Activated CD8-positive, alpha-beta memory T cell treated with anti-CD3 and anti-CD28 coated beads, Interleukin-2, amount 50 U/mL, for 4 hours (primary cell): ENCODE measurements at regions not wholly inside any gene's neighbourhood (a gene's known extent, or its start where the extent isn't known, plus 50 kb on each side); places are given as distances from the start of the nearest gene placed in this dataset.

ENCODE experiments used
- DNase-seq: peaks from one replicate; pipeline ENCODE4 v3.0.0-alpha.2; 2020

DNA sequence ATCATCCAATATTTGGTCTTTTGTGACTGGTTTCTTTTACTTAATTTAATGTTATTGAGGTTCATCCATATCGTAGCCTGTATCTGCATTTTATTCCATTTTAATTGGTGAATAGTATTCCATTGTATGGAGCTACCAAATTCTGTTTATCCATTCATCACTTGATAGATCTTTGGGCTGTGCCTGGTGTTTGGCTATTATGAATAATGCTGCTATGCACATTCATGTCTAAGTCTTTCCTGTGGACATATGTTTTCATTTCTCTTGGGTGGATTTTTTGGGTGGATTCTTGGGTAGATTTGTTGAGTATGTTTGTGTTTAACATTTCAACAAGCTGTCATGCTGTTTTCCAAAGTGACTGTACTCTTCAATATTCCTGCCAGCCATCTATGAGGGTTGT lies 52.5 kb upstream of the NEDD4L start:
- DNase-seq: no peak

DNA sequence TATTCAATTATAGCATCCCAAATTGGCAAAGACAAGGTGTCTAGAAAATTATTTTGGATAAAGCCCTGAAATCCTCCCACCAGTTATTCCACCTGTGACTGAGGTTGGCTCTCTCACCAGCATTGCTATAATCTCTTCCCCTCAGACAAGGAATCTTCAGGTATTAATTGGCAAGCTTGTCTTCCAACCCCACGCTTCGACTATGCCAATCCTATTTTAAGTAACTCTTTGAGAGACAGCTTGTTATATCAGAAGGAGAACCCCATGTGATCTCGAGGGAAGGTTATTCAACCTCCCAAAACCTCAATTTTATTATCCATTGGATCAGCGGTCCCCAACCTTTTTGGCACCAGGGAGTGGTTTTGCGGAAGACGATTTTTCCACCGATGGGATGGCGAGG lies 54.5 kb upstream of the NEDD4L start:
- DNase-seq: no peak

DNA sequence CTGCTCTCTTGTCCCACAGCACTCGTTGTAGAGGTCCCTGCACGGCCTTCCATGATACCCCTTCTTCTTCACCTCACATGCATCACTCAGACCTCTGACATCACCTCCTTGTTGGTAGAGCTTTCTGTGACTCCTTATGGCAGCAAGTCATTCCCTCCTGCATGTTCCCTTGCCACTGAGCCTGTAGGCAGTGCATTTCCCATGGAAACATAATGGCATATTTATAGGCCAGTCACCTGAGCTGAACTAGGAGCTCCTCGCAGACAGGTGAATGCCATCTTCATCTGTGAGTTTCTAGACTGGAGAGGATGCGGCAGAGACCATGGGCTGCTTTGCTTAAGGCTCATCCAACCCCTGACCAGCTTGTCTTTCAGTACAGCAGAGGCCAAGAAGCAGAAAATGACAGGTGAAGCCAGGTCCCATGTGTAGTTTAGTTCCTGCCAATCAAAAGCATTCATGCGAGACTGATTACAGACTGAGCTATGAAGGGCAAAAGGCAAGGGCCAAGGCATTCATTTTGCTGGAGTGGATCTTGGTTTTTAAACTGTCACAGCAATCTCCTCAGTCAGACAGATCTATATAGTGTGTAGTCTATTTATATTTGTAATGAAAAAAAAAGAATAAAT lies 59.4 kb upstream of the NEDD4L start:
- DNase-seq: no peak

DNA sequence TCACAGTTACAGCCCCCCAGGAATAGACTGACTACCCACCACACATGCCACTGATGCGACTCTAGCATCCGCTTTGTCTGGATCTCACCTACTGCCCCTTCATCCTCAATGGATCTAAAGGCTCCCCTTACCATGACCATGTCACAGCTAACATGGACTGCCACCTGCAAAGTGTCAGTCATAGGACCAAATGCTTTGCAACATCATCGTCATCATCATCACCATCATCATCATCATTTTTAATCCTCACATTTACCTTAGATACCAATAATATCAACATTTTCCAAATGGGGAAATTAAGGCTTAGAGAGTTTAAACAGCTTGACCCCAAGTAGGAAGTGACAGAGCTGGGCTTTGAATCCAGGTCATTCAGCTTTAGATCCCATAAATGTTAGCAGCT lies 60.1 kb upstream of the NEDD4L start:
- DNase-seq: no peak

DNA sequence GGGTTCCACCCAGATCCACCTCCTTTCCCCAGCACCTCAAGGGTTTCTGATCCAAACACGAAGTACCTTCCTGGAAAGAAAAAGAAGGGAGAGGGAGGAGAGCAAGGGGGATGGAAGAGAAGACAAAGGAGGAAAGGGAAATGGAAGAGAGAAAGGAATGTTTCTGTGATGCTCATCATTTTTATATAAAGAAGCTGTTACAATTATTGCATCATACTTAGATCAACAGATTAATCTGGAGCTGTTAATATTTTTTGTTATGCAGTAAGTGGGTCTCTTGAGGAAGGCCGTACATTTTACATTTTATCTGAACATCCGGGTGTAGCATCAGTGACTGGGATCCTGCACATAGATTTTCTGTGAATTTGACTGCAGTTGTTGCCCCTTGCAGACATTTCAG lies 60.6 kb upstream of the NEDD4L start:
- no peak for DNase-seq

DNA sequence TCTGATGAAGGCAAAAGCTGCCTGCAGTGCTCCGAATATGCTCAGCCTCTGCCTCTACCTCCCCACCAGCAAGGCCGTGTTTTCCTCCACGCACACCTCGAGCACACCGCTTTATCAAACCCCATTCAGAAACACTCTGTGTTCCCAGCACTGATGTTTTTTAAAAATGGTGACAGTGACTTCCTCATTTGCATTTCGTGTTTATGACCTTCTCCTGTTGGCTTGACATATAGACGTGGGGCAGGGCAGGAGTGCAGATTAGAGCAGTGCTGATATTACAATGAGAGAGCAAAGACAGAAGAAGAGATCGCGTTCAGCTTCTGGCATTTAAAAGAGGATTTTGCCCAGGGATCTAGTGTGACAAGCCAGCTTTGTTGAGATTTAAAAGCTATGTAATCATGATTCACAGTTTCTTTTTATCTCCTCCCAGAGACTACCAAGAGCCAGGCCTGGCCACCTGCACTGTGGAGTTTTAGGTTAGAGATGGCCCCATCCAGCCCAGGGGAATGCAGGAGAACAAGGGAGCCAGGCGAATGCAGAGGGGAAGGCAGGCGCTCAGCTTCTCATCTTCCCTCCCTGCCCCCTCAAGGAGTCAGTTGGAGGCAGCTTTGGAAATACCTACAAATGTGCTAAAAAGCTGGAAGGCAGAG lies 61.5 kb upstream of the NEDD4L start:
- no peak for DNase-seq

DNA sequence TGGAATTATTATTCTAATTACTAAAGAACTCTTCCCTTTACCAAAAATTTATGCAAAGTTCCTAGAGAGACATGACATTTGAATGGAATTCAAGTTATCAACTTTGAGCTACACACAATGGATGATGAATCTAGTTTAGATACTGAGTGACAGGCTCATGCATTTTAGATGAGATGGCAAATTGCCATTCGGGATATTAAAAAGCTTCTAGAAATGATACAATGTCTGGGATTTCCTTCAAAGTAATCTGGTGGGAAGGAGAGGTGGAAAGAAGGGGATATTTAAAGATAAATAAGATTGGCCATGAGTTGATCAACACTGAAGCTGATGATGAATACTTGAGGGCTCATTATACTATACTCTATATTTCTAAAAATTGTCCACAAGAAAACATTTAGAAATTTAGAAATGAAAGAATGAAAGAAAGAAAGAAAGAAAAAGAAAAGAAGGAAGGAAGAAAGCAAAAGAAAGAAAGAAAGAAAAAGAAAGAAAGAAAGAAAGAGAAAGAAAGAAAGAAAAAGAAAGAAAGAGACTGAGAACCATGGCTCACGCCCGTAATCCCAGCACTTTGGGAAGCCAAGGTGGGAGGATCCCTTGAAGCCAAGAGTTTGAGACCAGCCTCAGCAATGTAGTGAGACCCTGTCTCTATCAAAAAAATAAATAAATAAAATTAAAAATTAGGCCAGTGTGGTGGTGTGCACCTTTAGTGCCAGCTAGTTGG lies 62.6 kb upstream of the NEDD4L start:
- no peak for DNase-seq

DNA sequence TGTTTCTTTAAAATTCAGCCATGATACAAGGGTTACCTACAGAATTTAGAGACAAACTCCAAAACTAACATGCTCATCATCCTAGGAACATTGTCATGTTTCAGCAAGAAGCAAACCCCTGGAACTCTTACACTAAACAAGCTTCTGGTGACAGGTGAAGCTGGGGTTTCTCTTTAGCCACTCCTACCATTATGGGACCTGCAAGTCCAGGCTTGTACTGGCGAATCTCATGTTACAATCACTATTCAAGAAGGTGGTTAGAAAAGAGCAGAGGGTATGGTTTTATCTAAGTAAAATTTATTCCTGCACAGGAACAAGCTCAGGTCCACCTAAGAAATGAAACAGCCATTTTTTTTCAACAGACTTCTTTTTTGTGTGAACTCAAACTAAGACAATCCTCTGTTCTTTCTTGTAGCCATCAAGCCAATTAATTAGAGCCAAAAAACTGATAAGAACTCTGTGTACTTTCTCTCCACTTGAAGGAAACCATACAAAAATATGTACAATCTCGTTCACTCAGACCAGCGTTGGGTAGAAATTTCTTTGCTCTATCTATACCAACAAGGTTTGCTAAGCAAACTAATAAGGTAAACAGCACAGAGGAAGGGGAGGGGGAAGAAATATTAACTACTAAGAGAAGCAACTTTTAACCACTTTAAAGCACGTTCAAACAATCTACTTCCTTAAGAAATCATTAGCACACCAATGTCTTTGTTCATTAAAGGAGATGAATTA lies 63.3 kb upstream of the NEDD4L start:
- no peak for DNase-seq

DNA sequence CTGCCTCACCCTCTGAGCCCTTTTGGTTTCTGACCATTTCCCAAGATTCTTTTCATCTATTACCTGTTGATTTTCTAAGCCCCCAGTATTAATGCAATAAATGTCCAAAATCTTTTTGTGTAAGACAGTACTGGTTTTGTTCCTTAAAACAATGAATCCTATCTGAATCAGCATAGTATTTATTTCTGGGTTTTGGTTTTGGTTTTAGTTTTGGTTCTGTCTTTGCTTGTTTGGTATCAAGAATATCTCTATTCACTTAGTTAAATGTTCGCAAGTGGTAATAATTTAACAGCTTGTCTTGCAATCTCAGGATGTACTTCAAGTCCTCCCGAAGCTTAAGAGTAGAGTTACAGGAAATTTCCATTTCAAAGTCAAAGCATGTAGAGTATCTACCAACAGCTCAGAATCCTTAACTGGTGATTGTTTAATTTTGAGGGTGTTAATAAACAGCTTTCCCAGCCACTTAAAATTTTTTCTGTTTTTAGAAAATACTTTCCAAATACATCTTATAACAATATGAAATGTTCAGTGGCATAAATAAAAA lies 67.7 kb upstream of the NEDD4L start:
- no peak for DNase-seq

DNA sequence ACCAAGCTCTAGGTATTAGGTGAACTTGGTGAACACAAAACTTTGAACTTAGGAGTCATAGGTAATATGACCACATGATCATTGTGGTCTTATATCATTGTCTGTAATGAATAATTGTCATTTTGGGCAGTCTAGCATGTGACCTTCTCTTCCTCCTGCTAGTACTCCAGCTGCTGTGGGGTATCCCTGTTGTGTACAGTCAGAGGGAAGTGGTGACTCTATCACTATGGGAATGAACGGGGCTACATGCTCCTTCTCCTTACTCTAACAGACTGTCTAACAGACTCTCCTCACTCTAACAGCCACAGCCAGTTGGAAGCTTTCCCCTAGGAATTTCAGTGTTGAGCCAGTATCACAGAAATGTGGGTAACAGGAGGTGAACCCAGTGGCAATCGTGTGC lies 68.2 kb upstream of the NEDD4L start:
- no peak for DNase-seq

DNA sequence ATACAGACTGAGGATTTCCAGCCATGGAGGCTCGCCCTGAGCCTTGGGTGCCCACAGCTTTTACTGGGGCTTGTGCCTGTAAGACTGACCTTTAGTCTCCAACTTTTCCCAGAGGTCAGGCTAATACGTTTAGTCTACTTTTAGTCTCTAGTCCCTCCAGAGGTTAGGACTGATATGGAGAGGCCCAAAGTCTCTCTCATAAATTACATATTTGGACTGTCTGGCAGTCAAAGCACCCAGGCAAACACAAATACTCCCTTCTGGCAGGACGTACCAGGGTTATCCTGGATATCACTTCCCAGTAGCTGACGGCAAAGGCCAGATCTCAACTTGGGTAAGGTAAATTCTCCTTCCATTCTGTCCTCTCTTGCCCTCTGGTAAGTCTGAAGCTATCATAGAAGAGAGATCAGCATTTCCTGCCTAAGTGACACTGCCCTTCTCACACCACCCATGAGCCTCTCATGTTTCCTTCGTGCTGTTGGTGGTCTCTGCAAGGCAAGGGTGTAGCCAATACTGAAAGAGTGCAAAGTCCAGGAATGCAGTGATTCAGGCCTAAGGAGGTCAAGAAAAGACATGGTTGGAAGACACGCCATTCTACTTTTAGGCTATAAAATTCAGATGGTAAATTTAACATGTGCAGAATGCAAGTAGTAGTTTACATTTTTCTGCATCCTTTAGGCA lies 69.3 kb upstream of the NEDD4L start:
- DNase-seq: no peak

DNA sequence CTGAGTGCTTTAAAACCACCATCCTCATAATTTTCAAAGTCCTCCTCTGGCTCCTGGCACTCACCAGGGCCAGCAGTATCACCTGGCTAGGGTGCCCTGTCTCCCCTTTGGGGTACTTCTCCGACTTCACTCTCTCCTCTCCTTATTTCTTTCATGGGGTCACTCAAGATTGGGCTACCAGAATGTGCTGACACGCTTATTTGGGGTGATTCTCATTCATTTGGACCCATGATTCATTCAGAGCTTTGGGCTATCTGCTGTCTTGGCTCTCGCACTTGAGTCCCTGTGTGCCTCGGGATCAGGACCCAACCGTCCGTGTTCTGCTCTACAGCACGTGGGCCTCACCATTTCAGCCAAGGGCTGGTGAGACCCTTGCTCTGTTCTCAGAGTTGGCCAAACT lies 70.1 kb upstream of the NEDD4L start:
- no peak for DNase-seq

DNA sequence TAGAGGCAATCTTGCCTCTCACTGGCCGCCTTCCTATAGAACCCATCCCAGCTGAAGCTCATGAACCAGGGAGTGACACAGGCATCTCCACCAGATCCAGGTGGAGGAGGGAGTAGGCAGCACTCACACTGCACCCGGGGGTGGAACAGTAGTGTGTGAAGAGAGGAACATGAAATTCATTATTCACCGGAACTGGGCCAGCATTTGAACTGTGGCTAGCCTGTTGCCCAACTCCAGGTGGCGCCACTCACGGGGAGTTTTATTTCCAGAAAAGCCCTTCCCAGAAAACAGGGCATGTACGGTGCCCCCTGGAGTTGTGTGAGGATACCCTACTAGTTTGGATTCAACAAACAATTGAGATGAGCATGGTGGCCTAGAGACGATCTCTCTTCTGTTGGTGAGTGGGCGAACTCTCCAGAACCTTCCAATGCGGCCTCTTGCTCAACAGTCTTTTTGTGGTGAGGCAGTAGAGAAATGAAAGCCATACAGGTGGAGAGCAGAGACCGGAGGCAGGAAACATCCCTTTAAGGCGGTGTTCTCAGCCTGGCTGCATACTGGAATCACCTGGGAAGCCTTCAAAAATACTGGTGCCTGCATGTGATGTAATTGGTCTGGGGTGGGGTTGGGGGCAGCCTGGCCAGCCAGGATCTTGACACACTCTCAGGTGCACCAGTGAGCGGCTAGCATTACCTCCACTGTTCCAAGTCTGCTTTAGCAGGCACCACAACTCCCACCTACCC lies 73.5 kb upstream of the NEDD4L start:
- DNase-seq: no peak

DNA sequence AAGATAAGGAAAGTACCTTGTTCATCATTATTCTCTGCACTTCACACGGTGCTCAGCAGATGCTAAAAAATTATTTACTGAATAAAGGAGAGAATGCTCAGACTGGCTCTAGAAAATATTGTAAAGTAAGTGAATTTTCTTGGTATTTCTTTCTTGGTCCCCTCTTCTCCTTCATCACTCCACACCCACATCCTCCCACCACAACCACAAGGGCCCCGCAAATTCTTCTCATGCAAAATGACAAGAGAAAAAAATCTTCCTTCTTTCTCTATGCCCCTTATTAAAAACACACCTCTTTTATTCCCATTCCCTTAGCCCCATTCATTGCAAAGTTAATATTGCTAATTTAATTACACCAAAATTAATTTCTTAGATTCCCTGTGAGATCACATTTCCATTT lies 74.2 kb upstream of the NEDD4L start:
- DNase-seq: no peak

DNA sequence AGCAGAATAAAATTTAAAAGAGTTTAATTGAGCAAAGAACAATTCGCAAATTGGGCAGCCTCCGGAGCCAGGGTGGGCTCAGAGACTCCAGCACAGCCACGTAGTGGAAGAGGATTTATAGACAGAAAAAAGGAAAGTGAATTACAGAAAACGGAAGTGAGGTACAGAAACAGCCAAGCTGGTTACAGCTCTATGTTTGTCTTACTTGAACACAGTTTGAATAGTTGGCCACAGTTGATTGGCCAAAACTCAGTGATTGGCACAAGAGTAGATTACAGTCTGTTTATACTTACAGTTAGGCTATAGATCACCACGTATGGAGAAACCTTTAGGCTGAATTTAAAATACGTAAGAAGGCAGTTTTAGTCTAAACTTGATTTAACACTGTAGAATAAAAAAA lies 78.8 kb upstream of the NEDD4L start:
- DNase-seq: no peak

DNA sequence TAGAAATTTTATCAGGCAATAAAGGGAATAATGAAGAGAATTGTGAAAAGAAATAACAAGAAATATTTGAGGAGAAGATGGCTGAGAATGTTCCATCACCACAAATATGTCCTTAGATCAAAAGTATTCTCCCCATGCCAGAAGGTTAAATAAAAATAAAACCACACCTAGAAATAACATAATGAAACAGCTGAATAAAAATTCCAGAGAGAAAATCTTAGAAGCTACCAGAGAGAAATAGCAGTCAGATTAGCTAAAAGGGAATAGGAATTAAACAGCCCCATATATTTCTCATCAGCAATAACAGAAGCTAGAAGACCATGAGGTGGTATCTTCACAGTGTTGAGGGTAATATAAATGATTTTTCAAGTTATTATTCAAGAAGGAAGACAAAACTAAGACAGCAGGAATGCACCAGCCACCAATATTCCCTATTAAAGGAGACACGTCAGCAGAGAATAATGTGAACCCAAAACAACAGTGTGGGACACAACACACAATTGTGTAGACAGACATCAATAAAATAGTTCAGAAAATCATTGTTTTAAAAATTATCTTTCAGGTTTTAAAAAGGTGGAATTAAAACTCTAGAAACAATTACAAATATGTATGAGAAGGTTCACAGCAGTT lies 82.0 kb upstream of the NEDD4L start:
- no peak for DNase-seq

DNA sequence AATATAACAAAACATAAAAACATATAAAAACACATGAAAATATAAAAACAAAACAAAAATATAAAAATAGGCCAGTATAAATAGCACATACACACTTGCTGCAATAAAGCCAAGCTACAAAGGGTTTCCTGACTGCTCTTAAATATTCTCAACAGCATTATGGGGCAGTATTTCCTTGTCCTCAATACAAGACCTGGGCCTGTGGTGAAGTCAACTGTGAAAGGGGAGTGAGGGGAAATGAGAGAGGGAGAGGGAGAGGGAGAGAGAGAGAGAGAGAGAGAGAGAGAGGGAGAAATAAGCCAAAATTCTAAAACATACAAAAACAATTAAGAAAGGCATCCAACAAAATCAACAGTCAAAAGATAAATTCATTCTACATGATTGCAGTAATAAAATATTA lies 82.6 kb upstream of the NEDD4L start:
- no peak for DNase-seq

DNA sequence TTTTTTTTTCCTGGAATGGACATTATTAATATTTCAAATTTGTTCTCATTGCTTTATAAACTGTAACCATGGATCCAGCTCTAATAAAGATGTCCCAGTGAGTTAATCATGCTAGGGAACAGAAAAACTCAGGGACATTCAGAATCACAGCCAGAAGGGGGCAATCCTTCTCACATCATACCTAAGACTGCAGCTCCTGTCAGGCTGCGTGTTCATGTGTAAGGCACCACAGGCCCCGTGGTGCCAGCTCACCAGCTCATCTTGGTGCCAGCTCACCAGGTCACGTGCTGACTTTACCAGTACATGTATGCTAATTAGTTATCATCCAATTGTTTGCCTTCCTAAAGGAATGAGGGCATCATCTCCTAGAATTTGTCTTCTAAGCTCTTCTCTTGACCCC lies 84.7 kb upstream of the NEDD4L start:
- no peak for DNase-seq

DNA sequence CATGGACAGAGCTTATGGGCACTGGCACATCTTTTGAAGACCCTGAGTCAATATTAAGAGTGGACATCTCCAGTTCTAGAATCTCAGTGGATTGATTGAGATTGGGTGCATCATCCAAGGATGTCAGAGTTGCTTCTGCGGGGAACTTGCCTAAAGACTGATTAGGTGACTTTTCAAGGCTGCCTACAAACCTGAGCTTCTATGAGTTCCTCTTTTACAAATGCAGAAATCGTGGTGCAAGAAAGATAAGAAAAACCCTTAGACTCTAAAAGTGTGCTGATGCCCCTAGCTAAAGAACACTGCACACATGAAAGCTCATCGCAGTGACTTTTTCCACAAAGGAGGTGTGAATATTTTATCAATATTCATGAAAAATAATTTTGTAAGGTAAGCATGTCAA lies 86.8 kb upstream of the NEDD4L start:
- DNase-seq: no peak

DNA sequence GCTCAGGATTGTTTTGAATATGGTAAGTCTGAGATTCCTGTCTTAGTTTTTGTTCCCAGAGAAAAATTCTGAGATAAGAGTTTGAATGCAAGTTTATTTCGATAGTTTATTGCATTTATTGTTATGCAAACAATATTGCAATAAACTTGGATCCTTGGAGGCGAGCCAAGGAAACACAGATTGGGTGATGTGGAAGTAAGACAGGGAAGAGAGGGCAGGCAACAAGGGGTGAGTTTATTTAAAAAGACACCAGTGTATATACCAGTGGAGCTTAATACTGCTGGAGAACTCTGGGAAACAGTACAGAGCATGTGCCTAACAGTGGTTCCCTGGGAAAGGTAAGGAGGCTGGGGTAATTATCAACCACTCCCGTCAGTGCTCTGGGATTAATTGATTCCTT lies 87.5 kb upstream of the NEDD4L start:
- no peak for DNase-seq

DNA sequence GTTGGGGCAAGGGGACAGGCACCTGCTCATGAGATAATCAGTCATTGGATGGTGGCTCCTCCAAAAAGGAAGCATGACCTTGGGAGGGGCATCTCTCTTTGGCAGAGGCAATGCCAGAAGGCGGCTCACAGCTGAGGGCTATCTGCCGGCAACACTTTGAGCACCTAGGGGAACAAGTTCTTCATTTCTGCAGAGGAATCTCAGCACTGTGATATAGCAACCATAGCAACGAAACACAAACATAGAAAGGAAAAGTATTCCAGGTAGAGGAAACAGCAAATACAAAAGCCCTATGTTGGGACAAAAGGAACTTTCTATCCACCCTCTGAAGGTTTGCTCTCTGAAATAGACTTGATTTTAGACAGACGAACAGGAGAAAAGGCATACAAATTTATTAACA lies 89.1 kb upstream of the NEDD4L start:
- no peak for DNase-seq

DNA sequence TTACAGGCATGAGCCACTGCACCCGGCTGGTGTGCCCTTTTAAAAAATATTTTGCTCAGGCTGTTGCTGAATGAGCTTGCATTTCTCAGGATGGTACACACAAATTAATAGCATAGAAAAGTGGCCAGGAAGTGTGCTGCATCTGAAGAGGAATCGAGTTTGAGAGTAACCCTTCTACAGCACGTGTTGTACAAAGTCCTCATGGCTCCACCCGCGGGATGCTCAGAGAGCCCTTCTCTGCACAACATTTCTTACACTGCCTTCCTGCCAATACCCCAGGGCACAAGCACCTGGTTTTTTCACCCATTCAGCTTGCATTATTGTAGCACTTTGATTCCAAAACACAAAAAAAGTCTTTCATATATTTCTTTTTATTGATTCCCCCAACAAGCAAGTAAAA lies 90.1 kb upstream of the NEDD4L start:
- no peak for DNase-seq
